Adrenal gland (tissue), 9 donors: ENCODE measurements at regions not wholly inside any gene's neighbourhood (a gene's known extent, or its start where the extent isn't known, plus 50 kb on each side); places are given as distances from the start of the nearest gene placed in this dataset.
A peak's percentile ranks its signal among the peaks of the same experiment; 100 is the strongest.

Experiments
- DNase-seq, 7 donors: peaks; one replicate each; pipeline ENCODE4 v3.0.0-alpha.2; 2019 to 2020
- H3K27ac ChIP-seq, 5 donors: fragments of 200-600 bp; sonication (generic) in 4 of 5; 1 replicate in 3 of 5; 2 replicates in 2 of 5; pipeline versions ENCODE4 v1.5.1 to v1.8.0; 2016 to 2020; ENCODE audit warnings: mild to moderate bottlenecking in 1 of 5
- H3K27me3 ChIP-seq: fragments of 200-600 bp; 2 replicates; pipeline ENCODE4 v1.8.0; 2021
- H3K36me3 ChIP-seq, 2 donors: fragments of 200-600 bp; replicated peaks in 1 of 2; 1 replicate in 1 of 2; 2 replicates in 1 of 2; pipeline versions ENCODE4 v1.5.1 to v1.8.0; 2018 to 2022
- H3K4me1 ChIP-seq, 2 donors: fragments of 200-600 bp; replicated peaks in 1 of 2; 1 replicate in 1 of 2; 2 replicates in 1 of 2; pipeline versions ENCODE4 v1.5.1 to v1.8.0; 2018 to 2021
- H3K4me3 ChIP-seq, 4 donors: fragments of 200-600 bp; sonication (generic) in 3 of 4; one replicate each; pipeline ENCODE4 v1.5.1; 2016 to 2018
- H3K9me3 ChIP-seq, 3 donors: fragments of 200-600 bp; sonication (generic) in 1 of 3; replicated peaks in 1 of 3; 1 replicate in 2 of 3; 2 replicates in 1 of 3; pipeline versions ENCODE4 v1.5.1 to v1.8.0; 2016 to 2021
- CTCF ChIP-seq, 6 experiments: fragments of 450-650 bp in 4 of 6; fragments of 200-600 bp in 2 of 6; sonication (generic) in 1 of 6; IDR thresholded peaks; 1 replicate in 5 of 6; 2 replicates in 1 of 6; pipeline versions ENCODE4 v1.5.1 to v1.8.0; 2016 to 2021; ENCODE audit warnings: antibody characterized with exemption in 6 of 6, mild to moderate bottlenecking in 2 of 6, moderate library complexity in 1 of 6
- POLR2A ChIP-seq, 2 donors: fragments of 450-650 bp; IDR thresholded peaks; one replicate each; pipeline ENCODE4 v1.6.1; 2017; ENCODE audit warnings: antibody characterized with exemption in 2 of 2, mild to moderate bottlenecking in 2 of 2, moderate library complexity in 1 of 2
- WGBS, 4 donors: extraction: QIAGEN DNeasy Blood & Tissue Kit in 2 of 4; methylation state at CpG; one replicate each; pipeline versions ENCODE4 v1.1.5 to v1.1.7; 2013 to 2017; 5-methylcytosine and 5-hydroxymethylcytosine counted together
- intact Hi-C, 2 donors: fragments of 100-400 bp; cut with DNase I; formaldehyde crosslinking; loops; one replicate each; pipeline versions ENCODE4 v1.14.1 to v1.15.0; 2022 to 2023
- donor health status: healthy with polysubstance abuse.
- donor health status: Bipolar disorder and iron deficiency.
- donor health status: DM: yes; HTN: yes; CAD: no.
- donor health status: DM: no; HTN: no; CAD: no.
- donor health status: DM: no; HTN: no; CAD: no.

GRCh38 chr1:222167896-222168295, 380.0 kb downstream of the HHIPL2 start:
- Histone ChIP-seq H3K27ac (no peak overlapping the region), H3K9me3 (peaks cover 0 to 4% (median 0%) of the 10 kb centered on the region in 3 donors), H3K4me1 (no peaks in the 10 kb centered on the region), H3K36me3 (no peaks in the 10 kb centered on the region), H3K4me3 (no peak overlapping the region), H3K27me3 (no peaks in the 10 kb centered on the region)
- TF ChIP-seq POLR2A (IDR thresholded peaks at IDR 0.05) = no peak
- no peak for TF ChIP-seq CTCF (IDR thresholded peaks at IDR 0.05)
- no peak for DNase-seq
- WGBS, 4 donors = 69 to 86% (median 78%) methylated on average over 1 of the region's 1 CpG
- intact Hi-C loops = no loop called here

- H3K9me3 ChIP-seq = peaks cover 0 to 3% (median 0%) of the 10 kb centered on the region in 3 donors
- DNase-seq = peak in 4 of 7 donors; percentile 19 to 66 (median 34)
- intact Hi-C loops = no loop called here
- WGBS, 4 donors = 37 to 62% (median 49%) methylated on average over 3 of the region's 3 CpGs
- H3K4me1 ChIP-seq = no peaks in the 10 kb centered on the region
- no peak overlapping the region for H3K27ac ChIP-seq
- no peaks in the 10 kb centered on the region for H3K27me3 ChIP-seq
- H3K36me3 ChIP-seq = no peaks in the 10 kb centered on the region
- H3K4me3 ChIP-seq = no peak overlapping the region
- peak; percentile 15 to 47 (median 34) for TF ChIP-seq CTCF (IDR thresholded peaks at IDR 0.05)
- TF ChIP-seq POLR2A (IDR thresholded peaks at IDR 0.05) = no peak
Measured at GRCh38 chr1:222167111-222167510, 380.8 kb downstream of the HHIPL2 start.

GRCh38 chr1:222165629-222166028, 382.3 kb downstream of the HHIPL2 start:
- Histone ChIP-seq H3K4me1 (no peaks in the 10 kb centered on the region), H3K4me3 (no peak overlapping the region), H3K36me3 (no peaks in the 10 kb centered on the region), H3K9me3 (no peaks in the 10 kb centered on the region), H3K27ac (no peak overlapping the region), H3K27me3 (no peaks in the 10 kb centered on the region)
- TF ChIP-seq CTCF (IDR thresholded peaks at IDR 0.05) (no peak), POLR2A (IDR thresholded peaks at IDR 0.05) (no peak)
- WGBS, 4 donors = 55 to 67% (median 62%) methylated on average over 3 of the region's 3 CpGs
- DNase-seq = no peak
- intact Hi-C loops = no loop called here

- 34 to 52% (median 37%) methylated on average over 2 of the region's 2 CpGs for WGBS, 4 donors
- Histone ChIP-seq H3K27me3 (no peaks in the 10 kb centered on the region), H3K36me3 (no peaks in the 10 kb centered on the region), H3K4me1 (no peaks in the 10 kb centered on the region), H3K27ac (no peak overlapping the region), H3K9me3 (no peaks in the 10 kb centered on the region), H3K4me3 (no peak overlapping the region)
- no peak for DNase-seq
- intact Hi-C loops = no loop called here
- TF ChIP-seq CTCF (IDR thresholded peaks at IDR 0.05) (no peak), POLR2A (IDR thresholded peaks at IDR 0.05) (no peak)
Measured at GRCh38 chr1:222163895-222164294, 384.0 kb downstream of the HHIPL2 start.
